Mucosa of stomach (tissue), 1 donor: ENCODE measurements at regions not wholly inside any gene's neighbourhood (a gene's known extent, or its start where the extent isn't known, plus 50 kb on each side); places are given as distances from the start of the nearest gene placed in this dataset.

Source experiments
- H3K27me3 ChIP-seq: one replicate; pipeline ENCODE4 v1.7.0; 2013; ENCODE audit warnings: mild to moderate bottlenecking, low read length; ENCODE audit not compliant: control insufficient read depth, insufficient read depth
- H3K36me3 ChIP-seq: one replicate; pipeline ENCODE4 v1.7.0; 2013; ENCODE audit warnings: low read length; ENCODE audit not compliant: control insufficient read depth, insufficient read depth
- H3K4me1 ChIP-seq: one replicate; pipeline ENCODE4 v1.7.0; 2013; ENCODE audit warnings: mild to moderate bottlenecking, low read length; ENCODE audit not compliant: control insufficient read depth, insufficient read depth
- H3K4me3 ChIP-seq: one replicate; pipeline ENCODE4 v1.7.0; 2013; ENCODE audit warnings: low read length
- H3K9ac ChIP-seq: one replicate; pipeline ENCODE4 v1.7.0; 2013; ENCODE audit warnings: mild to moderate bottlenecking, low read length, moderate library complexity
- H3K9me3 ChIP-seq: one replicate; pipeline ENCODE4 v1.7.0; 2013; ENCODE audit warnings: mild to moderate bottlenecking, low read length, moderate library complexity; ENCODE audit not compliant: control insufficient read depth
- donor health status: Pancreatic carcinoma.

- no peak overlapping the region for H3K4me3 ChIP-seq
- no peaks in the 10 kb centered on the region for H3K27me3 ChIP-seq
- H3K36me3 ChIP-seq, result no peaks in the 10 kb centered on the region
Measured at GRCh38 chr2:157952558-157952957, 76.4 kb upstream of the ACVR1 start.

GRCh38 chr2:157948856-157949255, 72.7 kb upstream of the ACVR1 start:
- no peak overlapping the region for H3K4me3 ChIP-seq
- no peak overlapping the region for H3K9ac ChIP-seq
- no peaks in the 10 kb centered on the region for H3K27me3 ChIP-seq
- H3K4me1 ChIP-seq, result peaks cover 3% of the 10 kb centered on the region
- H3K9me3 ChIP-seq, result no peaks in the 10 kb centered on the region
- H3K36me3 ChIP-seq, result no peaks in the 10 kb centered on the region

More at GRCh38 chr2:157952558-157952957, 76.4 kb upstream of the ACVR1 start:
- H3K9ac ChIP-seq, result no peak overlapping the region
- peaks cover 3% of the 10 kb centered on the region for H3K4me1 ChIP-seq
- no peaks in the 10 kb centered on the region for H3K9me3 ChIP-seq

DNA sequence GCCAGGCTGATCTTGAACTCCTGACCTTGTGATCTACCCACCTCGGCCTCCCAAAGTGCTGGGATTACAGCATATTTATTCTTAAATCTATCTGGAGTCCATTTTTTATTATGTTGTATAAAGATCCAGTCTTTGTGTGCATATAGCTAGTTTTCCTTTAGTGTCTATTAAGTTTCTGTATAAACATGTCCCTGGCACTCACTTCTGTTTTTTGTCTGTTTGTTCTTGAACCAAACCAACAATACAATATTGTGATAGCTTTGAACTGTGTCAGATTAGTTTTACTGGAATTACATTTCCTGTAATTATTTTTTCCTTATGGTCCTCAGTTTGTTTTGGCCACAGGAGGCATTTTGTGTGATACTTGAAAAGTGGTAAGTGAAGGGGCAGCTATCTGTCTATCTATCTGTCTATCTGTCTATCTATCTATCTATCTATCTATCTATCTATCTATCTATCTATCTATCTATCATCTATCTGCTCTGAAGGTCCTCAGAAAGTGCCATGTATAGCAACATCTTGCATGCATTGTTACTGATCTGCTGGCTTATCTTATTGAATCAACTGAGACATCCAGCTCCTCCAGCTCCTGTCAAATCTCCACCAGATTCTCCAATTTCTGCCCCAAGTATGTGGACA, 70.9 kb upstream of the ACVR1 start:
- no peaks in the 10 kb centered on the region for H3K27me3 ChIP-seq
- peaks cover 3% of the 10 kb centered on the region for H3K4me1 ChIP-seq
- no peak overlapping the region for H3K9ac ChIP-seq
- no peaks in the 10 kb centered on the region for H3K9me3 ChIP-seq
- H3K36me3 ChIP-seq, result no peaks in the 10 kb centered on the region
- no peak overlapping the region for H3K4me3 ChIP-seq

DNA sequence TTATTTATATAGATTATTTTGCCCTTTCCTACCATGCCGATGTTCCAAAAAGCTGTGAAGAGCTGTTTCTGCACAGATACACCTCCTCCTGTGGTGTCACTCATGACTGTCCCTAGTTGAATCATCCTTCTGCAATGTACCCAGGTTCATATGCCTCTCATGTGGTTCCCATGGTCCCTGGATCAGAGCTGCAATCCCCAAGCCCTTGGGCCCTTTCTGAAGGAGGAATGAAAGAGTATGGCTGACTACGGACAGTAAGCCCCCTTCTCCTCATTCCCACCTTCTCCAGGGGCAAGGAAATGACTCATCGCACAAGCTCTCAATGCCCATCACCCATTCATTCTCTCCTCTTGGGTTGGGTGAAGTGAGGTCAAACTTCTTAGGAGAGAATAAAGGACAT, 63.9 kb upstream of the ACVR1 start:
- H3K4me1 ChIP-seq, result peaks cover 15% of the 10 kb centered on the region
- no peaks in the 10 kb centered on the region for H3K9me3 ChIP-seq
- no peaks in the 10 kb centered on the region for H3K36me3 ChIP-seq
- H3K9ac ChIP-seq, result no peak overlapping the region
- H3K27me3 ChIP-seq, result no peaks in the 10 kb centered on the region
- no peak overlapping the region for H3K4me3 ChIP-seq

DNA sequence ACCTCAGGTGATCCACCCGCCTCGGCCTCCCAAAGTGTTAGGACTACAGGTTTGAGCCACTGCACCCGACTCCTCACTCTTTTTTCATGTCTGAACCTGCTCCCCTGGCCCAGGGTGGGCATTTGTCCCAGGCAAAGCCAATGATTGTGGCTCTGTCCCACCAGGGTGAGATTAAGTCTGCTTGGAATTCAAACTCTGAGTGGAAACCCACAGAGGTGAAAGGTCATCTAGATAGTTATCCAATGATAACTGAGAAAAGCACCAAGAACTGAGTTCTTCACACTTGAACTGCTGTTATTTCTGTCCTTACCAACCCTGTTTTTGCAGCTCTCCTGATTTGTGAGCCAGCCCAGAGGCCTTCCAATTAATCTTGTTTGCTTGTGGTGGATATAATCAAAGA, 62.4 kb upstream of the ACVR1 start:
- Histone ChIP-seq H3K9me3 (no peaks in the 10 kb centered on the region), H3K4me3 (no peak overlapping the region), H3K27me3 (no peaks in the 10 kb centered on the region), H3K9ac (peak overlapping the region; percentile 7), H3K36me3 (no peaks in the 10 kb centered on the region), H3K4me1 (peaks cover 27% of the 10 kb centered on the region)

DNA sequence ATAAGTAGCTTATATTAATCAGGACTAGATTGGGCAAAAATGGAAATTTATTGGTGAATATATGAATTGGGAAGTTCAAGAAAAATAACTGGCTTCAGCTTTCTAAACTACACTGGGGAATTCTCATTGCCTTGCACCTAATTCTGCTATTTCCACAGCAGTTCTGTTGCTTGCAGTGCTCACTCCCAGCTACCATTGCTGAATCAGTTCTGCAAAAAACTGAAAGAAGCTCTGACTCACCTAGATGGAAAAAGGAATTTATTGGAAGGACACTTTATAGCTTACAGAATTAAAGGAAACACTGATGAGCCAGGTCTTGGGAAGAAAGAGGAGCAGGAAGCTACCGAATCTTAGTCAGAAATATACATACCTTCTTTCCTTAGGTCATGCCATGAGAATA, 60.3 kb upstream of the ACVR1 start:
- Histone ChIP-seq H3K9ac (no peak overlapping the region), H3K9me3 (no peaks in the 10 kb centered on the region), H3K4me1 (peaks cover 42% of the 10 kb centered on the region), H3K4me3 (no peak overlapping the region), H3K27me3 (no peaks in the 10 kb centered on the region), H3K36me3 (no peaks in the 10 kb centered on the region)

DNA sequence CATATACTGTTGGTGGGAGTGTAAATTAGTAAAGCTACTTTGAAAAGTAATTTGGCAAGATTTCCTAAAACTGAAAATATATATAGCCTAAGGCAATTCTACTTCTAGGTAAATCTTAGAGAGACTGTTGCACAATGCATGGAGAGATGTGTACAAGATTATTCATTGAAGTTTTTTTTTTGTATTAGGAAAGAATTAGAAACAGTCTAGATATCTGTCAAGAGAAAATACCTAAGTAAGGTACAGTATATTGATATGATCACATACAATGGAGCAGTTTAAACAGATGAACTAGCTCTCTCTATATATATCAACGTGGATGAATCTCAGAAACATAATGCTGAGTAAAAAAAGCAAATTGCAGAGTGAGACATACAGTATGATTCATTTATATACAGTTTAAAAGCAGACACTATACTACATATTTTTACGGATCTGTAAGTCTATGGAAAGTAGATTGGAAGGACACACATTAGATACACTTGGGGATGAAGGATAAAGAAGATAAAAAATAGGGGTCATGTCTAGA, 59.3 kb upstream of the ACVR1 start:
- H3K4me3 ChIP-seq, result no peak overlapping the region
- no peak overlapping the region for H3K9ac ChIP-seq
- H3K4me1 ChIP-seq, result peaks cover 46% of the 10 kb centered on the region
- H3K36me3 ChIP-seq, result no peaks in the 10 kb centered on the region
- no peaks in the 10 kb centered on the region for H3K9me3 ChIP-seq
- no peaks in the 10 kb centered on the region for H3K27me3 ChIP-seq

DNA sequence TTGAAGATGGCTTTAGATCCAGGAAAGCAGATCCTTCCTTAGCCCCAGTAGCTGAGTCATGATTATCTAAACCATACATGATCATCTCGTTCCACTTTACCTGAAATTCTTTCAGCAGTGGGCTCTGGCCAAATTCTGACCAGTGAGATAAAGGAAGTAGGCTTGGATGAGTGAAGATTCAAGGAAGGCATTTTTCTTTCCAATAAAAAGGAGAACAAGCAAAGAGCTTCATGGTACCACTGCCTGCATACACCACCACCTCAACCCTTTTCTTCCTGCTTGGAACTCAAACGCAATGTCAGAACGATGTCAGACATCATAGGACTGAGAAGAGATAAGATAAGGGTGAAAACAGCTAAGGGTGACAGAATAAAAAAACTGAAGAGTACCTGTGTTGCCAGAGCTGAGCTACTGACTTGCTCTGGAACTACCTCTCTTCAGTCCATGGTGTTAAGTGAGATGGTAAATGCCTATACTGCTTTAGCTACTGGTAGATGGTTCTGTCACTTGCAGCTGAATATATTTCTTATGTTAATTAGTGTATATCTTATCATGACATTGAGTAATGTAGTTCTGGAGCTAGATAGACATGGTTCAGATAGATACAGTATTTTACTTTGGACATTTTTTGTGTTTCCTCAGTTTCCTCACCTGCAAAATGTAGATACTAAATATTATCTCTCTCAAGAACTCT, 58.7 kb upstream of the ACVR1 start:
- Histone ChIP-seq H3K4me1 (peaks cover 46% of the 10 kb centered on the region), H3K9ac (no peak overlapping the region), H3K4me3 (no peak overlapping the region), H3K36me3 (no peaks in the 10 kb centered on the region), H3K27me3 (no peaks in the 10 kb centered on the region), H3K9me3 (no peaks in the 10 kb centered on the region)

DNA sequence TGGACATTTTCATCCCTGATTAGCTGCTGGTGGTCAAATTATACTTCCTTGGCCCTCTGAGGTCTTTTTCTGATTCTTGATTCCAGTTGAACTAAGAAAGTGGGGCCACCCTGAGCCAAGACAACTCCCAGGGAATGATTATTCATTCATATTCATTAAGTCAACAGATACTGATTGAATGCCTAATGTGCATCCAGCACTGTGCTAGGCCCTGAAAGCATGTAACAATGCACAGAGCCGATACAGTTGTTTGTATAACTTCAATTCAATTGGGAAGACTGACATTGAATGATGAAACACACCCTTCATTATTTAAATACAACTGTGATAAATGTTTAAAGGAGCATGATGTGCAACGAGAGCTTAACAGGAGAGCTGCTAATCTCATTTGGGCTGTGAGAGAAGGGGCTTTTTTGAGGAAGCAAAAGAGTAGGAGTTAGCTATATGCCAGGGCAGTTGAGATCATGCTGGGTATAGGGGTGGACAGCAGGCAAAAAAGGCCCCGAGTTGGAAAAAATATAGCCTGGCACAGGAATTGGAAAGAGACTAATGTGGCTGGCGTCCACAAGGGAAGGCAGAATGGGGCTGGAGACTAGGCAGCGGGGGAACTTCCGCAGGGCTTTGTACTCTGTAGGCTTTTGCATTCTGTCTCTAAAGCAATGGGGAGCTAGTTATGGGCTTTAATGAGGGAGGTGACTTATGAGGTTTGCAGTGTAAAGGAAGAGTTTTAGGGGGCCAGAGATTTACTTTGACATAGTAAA, 57.2 kb upstream of the ACVR1 start:
- no peaks in the 10 kb centered on the region for H3K36me3 ChIP-seq

GRCh38 chr2:157932480-157933159, 56.5 kb upstream of the ACVR1 start:
- no peaks in the 10 kb centered on the region for H3K36me3 ChIP-seq
- H3K9me3 ChIP-seq, result no peaks in the 10 kb centered on the region
- peaks cover 33% of the 10 kb centered on the region for H3K4me1 ChIP-seq
- H3K27me3 ChIP-seq, result no peaks in the 10 kb centered on the region
- H3K4me3 ChIP-seq, result no peak overlapping the region
- no peak overlapping the region for H3K9ac ChIP-seq

More for the DNA sequence above, 57.2 kb upstream of the ACVR1 start:
- Histone ChIP-seq H3K27me3 (no peaks in the 10 kb centered on the region), H3K9ac (no peak overlapping the region), H3K4me1 (peaks cover 39% of the 10 kb centered on the region), H3K9me3 (no peaks in the 10 kb centered on the region), H3K4me3 (no peak overlapping the region)

DNA sequence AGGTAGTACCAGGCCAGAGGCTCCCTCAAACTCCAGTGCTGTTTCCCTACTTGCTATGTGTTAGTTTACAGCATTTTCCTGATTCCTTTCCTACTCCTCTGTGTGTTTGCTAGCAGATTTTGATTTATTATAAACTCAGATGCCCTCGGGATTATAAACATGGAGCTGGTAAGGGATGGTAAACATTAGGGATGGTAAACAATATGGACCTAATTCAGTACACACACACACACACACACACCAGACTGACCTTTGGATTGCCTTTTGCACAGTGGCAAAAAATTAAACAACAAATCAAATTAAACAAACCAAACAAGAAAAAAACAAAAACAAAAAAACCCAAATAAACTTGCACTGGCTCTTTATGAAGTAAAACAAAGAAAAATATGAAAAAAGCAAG, 55.4 kb upstream of the ACVR1 start:
- Histone ChIP-seq H3K4me1 (peaks cover 31% of the 10 kb centered on the region), H3K9me3 (no peaks in the 10 kb centered on the region), H3K9ac (no peak overlapping the region), H3K36me3 (no peaks in the 10 kb centered on the region), H3K27me3 (no peaks in the 10 kb centered on the region), H3K4me3 (no peak overlapping the region)
